ENCODE measurements at regions not wholly inside any gene's neighbourhood (a gene's known extent, or its start where the extent isn't known, plus 50 kb on each side); places are given as distances from the start of the nearest gene placed in this dataset.

- TF ChIP-seq ZNF710 (CRISPR knock-in tag; IDR thresholded peaks at IDR 0.05; ENCODE audit: borderline replicate concordance) = peak; percentile 52; the same call in 1 of the 2 replicates
- TF ChIP-seq PITX1 (CRISPR knock-in tag; IDR thresholded peaks at IDR 0.05) = peak; percentile 57; the same call in 1 of the 2 replicates
- peak in 1 of 2 experiments; percentile 56; a peak in 2 of 4 replicates for TF ChIP-seq NR2F1 (CRISPR knock-in tag; IDR thresholded peaks at IDR 0.05)
- TF ChIP-seq POGZ (CRISPR knock-in tag; IDR thresholded peaks at IDR 0.05) = peak; percentile 87
- no peak for TF ChIP-seq ZBTB49 (CRISPR knock-in tag; IDR thresholded peaks at IDR 0.05; ENCODE audit: borderline replicate concordance)
- peak; percentile 27; the same call in 1 of the 2 replicates for TF ChIP-seq HDAC2 (CRISPR knock-in tag; IDR thresholded peaks at IDR 0.05)
- TF ChIP-seq, protein P1, sequence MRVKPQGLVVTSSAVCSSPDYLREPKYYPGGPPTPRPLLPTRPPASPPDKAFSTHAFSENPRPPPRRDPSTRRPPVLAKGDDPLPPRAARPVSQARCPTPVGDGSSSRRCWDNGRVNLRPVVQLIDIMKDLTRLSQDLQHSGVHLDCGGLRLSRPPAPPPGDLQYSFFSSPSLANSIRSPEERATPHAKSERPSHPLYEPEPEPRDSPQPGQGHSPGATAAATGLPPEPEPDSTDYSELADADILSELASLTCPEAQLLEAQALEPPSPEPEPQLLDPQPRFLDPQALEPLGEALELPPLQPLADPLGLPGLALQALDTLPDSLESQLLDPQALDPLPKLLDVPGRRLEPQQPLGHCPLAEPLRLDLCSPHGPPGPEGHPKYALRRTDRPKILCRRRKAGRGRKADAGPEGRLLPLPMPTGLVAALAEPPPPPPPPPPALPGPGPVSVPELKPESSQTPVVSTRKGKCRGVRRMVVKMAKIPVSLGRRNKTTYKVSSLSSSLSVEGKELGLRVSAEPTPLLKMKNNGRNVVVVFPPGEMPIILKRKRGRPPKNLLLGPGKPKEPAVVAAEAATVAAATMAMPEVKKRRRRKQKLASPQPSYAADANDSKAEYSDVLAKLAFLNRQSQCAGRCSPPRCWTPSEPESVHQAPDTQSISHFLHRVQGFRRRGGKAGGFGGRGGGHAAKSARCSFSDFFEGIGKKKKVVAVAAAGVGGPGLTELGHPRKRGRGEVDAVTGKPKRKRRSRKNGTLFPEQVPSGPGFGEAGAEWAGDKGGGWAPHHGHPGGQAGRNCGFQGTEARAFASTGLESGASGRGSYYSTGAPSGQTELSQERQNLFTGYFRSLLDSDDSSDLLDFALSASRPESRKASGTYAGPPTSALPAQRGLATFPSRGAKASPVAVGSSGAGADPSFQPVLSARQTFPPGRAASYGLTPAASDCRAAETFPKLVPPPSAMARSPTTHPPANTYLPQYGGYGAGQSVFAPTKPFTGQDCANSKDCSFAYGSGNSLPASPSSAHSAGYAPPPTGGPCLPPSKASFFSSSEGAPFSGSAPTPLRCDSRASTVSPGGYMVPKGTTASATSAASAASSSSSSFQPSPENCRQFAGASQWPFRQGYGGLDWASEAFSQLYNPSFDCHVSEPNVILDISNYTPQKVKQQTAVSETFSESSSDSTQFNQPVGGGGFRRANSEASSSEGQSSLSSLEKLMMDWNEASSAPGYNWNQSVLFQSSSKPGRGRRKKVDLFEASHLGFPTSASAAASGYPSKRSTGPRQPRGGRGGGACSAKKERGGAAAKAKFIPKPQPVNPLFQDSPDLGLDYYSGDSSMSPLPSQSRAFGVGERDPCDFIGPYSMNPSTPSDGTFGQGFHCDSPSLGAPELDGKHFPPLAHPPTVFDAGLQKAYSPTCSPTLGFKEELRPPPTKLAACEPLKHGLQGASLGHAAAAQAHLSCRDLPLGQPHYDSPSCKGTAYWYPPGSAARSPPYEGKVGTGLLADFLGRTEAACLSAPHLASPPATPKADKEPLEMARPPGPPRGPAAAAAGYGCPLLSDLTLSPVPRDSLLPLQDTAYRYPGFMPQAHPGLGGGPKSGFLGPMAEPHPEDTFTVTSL (CRISPR knock-in tag; IDR thresholded peaks at IDR 0.05; ENCODE audit: borderline replicate concordance) = peak; percentile 29; the same call in 1 of the 2 replicates
- TF ChIP-seq GATAD2A (CRISPR knock-in tag; IDR thresholded peaks at IDR 0.05) = peak; percentile 17; the same call in 1 of the 2 replicates
- TF ChIP-seq FOXA3 (CRISPR knock-in tag; IDR thresholded peaks at IDR 0.05) = peak; percentile 43
- TF ChIP-seq GABPA (IDR thresholded peaks at IDR 0.05; ENCODE audit: low read depth, low read length) = no peak
- TF ChIP-seq GABPA (CRISPR knock-in tag; IDR thresholded peaks at IDR 0.05; ENCODE audit: low read depth) = 0 out of 2 replicates have a peak, but pooled peaks have one; percentile 60
- TF ChIP-seq, protein P2, sequence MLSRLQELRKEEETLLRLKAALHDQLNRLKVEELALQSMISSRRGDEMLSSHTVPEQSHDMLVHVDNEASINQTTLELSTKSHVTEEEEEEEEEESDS (CRISPR knock-in tag; IDR thresholded peaks at IDR 0.05; ENCODE audit: borderline replicate concordance) = no peak
- TF ChIP-seq FOXK1 (CRISPR knock-in tag; IDR thresholded peaks at IDR 0.05; ENCODE audit: borderline replicate concordance, low read depth) = peak; percentile 50; the same call in 1 of the 2 replicates
- TF ChIP-seq HNF1B (CRISPR knock-in tag; IDR thresholded peaks at IDR 0.05) = 0 out of 2 replicates have a peak, but pooled peaks have one; percentile 41
- no peak for TF ChIP-seq HOXA3 (CRISPR knock-in tag; IDR thresholded peaks at IDR 0.05)
- no peak for TF ChIP-seq FOXA1 (IDR thresholded peaks at IDR 0.05)
- TF ChIP-seq FOXA1 (CRISPR knock-in tag; IDR thresholded peaks at IDR 0.05) = 0 out of 2 replicates have a peak, but pooled peaks have one; percentile 23
- no peak for TF ChIP-seq LCORL (IDR thresholded peaks at IDR 0.05)
- peak; percentile 57; the same call in 1 of the 2 replicates for TF ChIP-seq LCORL (CRISPR knock-in tag; IDR thresholded peaks at IDR 0.05)
- peak; percentile 89 for TF ChIP-seq ZMYM4 (CRISPR knock-in tag; IDR thresholded peaks at IDR 0.05)
These were observed 171.6 kb upstream of the NR2F2 start (continued) for GRCh38 chr15:96158938-96159337.
